Inferior parietal cortex (tissue), 1 donor: ENCODE measurements at regions not wholly inside any gene's neighbourhood (a gene's known extent, or its start where the extent isn't known, plus 50 kb on each side); places are given as distances from the start of the nearest gene placed in this dataset.
"Not testable (repeated sequence)": the region's sequence is repeated elsewhere in the genome, so short reads cannot be mapped to it uniquely, and the experiment has no call there.

Experiments used
- DNase-seq: peaks from one replicate; pipeline ENCODE4 v3.0.0-alpha.2; 2016; ENCODE audit errors: extremely low spot score

DNA sequence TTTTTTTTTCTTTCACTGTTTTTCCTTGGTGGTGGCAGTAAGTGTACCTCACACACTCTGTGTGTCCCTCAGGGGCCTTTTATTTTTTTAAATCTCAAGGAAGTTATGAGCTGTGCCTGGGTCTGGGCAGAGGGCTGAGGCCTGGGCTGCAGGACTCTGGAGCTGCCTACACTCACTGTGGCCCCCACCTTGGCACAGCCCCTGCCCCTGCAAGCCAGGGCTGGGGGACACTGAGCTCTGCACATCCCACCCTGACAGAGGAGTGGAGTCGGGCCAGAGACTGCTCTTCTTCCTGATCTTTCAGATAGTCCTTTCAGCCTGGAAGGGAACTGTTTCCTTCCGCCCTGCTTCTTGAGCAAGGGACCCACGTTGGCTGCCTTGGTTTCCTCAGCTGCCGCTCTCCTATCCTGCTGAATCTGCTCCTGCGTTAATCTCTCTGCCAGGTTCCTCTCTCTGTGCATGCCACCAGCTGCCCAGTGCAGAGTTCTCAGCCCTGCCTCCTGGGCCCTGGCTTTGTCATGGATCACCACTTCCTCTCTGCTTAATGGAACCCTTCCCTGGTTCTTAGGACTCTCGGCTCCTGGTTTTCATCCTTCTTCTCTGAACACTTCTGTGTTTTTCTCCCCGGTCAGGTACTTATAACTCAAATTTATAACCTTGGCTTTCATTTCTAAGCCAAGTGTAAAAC lies 502.3 kb downstream of the DIRAS2 start:
- no peak for DNase-seq

DNA sequence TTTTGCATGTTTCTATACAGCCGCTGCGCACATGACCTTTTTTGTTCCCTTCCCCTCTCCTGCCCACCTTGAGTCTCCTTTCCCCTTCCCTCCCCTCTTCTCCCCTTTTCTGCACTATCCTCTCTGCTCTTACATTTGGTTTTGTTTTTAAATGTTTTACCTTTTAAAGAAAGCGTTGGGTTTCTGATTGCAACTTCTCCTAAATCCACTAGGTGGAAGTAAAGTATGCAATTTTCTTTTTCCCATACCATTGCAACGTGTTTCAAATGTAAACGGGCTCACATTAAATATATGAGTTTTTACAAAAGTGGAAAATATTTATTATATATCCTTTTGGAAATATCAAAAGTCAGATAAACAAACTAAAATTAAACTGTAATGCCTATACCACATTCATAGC lies 500.9 kb downstream of the DIRAS2 start:
- DNase-seq: peak; percentile 48

DNA sequence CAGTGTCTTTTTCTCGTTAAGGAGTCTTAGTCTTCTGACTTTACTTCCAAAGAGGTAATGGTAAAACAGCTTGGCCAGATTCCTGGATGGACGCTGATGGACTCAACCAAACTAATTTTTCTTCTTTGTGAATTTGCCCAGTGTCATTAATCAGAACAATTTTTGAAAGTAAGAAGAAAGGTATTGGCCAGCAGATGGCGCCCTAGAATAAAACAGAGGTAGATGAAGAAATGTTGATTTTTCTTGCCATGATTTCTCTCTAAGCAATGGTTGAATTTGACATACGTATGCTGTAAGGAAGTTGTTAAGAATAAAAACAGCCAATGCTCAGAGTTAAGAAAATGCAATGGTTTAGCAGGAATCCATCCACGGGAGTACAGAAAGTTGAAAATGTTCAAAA lies 500.0 kb downstream of the DIRAS2 start:
- DNase-seq: peak; percentile 68

DNA sequence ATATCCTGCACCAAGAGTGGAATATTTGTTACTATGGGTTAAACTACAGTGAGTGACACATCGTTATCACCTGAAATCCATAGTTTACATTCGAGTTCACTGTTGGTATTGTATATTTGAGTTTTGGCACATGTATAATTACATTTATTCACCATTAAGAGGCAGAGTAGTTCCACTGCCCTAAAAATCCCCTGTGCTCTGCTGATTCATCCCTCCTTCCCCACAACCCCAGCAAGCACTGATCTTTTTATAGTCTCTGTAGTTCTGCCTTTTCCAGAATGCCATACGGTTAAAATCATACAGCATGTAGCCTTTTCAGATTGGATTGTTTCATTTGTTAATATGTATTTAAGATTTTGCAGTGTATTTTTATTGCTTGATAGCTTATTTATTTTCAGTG lies 495.2 kb downstream of the DIRAS2 start:
- DNase-seq: no peak

DNA sequence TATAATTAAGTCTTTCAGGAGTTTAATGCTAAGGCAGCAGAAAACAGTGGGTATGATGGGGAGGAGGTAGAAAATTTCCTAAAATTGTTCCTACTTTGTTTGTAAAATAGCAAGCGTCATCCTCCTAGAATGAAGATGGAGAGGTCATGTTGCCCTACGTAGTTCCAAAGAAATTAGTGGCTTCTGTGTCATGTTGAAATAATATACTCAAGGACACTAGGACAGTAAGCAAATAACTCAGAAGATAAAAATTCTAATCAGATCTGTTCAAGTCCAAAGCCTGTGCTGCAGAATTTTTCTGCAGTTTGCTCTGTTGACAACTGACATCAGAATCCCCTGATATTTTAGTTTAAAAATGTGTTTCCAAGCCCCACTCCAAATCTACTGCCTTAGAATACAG lies 486.3 kb downstream of the DIRAS2 start:
- no peak for DNase-seq

DNA sequence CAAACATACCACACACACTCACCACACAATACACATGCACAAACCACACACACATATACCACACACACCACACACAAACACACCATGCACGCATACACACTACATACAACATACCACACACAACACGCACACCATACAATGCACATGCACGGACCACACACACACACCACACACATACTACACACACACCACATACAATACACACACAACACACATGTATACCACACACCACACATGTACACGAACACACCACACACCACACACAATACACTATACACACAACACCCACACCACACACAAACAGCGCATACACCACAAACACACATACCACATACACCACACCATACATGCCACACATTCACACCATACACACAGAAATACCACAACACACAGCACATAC lies 480.3 kb downstream of the DIRAS2 start:
- DNase-seq: no peak

DNA sequence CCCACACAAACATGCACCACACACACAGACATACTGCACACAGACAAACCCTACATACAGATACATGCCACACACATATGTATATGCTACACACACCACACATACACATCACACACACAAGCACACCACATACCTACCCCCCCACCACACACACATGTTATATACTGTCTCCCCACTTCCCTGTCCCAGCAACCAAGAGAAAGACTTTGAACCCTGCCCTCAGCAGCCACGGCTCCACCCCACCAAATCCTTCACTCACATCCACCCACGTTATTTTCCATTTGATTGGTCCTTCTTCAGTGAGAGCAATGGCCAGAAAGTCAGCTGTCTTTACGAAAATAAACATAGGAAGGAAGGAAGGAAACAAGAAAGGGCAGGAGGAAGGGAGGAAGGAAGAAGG lies 479.8 kb downstream of the DIRAS2 start:
- DNase-seq: no peak

DNA sequence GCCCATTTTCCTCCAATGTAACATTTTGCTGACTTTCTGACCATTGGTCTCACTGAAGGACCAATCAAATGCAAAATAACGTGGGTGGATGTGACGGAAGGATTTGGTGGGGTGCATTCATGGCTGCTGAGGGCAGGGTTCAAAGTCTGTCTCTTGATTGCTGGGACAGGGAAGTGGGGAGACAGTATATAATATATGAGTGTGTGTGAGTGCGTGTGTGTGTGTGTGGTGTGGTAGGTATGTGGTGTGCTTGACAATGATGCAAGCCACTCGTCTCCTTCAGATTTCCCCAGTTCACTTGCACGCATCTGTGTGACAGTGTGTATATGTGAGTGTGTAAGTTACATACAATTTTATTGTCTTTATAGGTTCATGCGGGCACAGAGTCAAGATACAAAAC lies 477.3 kb downstream of the DIRAS2 start:
- no peak for DNase-seq

DNA sequence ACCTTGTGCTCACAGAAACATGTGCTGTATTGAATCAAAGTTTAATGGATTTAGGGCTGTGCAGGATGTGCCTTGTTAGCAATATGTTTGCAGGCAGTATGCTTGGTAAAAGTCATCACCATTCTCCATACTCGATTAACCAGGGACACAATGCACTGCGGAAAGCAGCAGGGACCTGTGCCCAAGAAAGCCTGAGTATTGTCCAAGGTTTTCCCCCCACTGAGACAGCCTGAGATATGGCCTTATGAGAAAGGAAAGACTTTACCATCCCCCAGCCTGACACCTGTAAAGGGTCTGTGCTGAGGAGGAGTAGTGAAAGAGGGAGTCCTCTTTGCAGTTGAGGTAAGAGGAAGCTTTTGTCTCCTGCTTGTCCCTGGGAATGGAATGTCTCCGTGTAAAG lies 476.2 kb downstream of the DIRAS2 start:
- DNase-seq: not testable (repeated sequence)

DNA sequence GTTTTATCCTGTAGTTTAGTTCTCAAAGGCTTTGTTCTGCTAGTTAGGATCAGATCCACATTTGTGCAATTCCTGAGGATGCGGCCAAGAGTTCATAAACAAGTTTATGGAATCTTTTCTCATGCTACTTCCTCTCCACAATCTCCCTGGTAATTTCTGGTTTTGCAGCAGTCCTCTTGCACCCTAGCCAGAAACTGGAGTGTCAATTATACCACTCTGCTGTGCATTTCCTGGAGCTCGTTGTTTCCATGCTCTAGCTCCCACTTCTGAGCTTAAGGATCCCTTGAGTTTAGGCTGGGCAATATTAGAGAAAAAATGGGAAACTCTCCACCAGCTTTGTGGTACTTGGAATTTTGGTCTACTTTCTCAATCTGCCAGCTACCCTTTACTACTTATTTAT lies 474.7 kb downstream of the DIRAS2 start:
- DNase-seq: no peak

DNA sequence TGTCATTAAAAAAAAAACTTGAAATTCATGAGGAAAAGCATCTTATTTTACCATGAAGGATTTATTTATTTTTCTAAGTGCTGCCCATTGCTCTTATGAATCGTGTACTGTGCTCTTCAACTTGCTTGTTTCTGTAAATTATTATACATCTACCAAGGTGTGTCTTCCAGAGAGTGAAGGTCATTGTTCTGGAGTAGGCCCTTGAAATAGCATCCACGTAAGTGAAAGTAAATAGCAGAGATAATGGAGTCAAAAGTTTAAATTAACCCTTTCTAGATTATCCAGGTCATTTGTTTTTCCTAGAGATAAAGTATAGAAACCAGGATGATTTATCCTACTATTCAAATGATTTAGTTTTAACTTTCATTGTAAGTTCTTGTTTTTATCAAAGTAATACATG lies 473.1 kb downstream of the DIRAS2 start:
- DNase-seq: no peak

DNA sequence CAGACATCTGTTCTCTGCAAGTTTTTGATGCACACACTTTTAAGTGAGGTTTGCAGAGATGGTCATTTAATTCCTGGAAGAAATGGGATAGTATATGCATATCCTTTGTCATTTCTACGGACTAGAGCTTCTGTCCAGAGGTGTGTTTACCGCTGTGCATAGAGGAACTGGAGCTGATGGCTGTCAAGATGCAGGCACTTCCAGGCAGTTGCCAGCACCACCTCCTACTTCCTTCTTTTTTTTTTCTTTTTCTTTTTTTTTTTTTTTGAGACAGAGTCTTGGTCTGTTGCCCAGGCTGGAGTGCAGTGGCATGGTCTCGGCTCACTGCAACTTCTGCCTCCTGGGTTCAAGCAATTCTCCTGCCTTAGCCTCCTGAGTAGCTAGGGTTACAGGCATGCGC lies 468.7 kb downstream of the DIRAS2 start:
- DNase-seq: not testable (repeated sequence)

DNA sequence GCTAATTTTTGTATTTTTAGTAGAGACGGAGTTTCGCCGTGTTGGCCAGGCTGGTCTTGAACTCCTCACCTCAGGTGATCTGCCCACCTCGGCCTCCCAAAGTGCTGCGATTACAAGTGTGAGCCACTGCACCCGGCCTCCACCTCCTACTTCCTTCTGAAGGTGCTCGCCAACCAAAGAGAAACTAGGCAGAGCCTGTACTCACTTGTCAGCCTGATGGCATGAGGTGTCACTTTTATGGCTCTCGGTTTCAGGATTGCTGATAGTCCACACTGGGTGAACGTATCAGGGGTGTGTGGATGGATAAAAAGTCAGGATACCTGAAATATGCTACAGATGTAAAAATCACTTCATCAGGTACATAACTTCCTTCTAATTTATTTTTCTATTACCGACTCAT lies 468.3 kb downstream of the DIRAS2 start:
- DNase-seq: not testable (repeated sequence)

DNA sequence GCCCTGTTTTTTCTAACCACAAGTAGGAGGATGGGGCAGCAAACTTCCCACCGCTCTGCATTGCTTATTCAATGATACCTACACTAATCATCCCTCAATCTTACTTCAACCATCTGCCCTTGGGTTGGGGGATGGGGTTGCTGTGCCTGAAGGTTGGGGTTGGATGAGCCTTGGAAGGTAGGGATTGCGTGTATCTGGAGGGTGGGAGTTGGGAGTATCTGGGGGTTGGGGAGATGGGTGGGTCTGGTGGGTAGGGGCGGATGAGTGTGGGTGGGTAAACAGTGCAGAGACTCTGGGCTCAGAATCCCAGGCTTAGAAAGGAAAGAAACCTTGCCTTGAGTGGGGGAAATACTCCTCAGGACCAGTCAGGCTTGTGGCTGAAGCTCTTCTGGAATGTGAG lies 467.4 kb downstream of the DIRAS2 start:
- DNase-seq: no peak

DNA sequence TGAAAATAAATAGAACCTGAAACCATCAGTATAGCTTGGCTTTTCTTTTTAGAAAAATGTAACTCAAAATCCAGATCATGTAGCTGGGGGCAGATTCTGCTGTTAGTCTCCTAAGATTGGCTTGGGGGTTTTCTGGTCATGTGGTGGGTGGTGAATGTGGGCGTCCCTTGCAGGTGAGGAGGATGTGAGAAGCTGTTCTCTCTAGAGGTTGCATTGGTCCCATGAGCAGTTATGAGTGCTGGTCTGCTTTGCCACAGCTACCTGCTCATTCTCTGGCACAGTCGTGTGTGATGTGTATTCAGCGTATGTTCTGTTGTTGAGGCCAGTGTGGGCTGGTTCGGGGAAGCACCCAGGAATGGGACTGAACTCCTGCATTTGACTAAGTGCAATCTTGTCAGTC lies 466.8 kb downstream of the DIRAS2 start:
- DNase-seq: no peak

DNA sequence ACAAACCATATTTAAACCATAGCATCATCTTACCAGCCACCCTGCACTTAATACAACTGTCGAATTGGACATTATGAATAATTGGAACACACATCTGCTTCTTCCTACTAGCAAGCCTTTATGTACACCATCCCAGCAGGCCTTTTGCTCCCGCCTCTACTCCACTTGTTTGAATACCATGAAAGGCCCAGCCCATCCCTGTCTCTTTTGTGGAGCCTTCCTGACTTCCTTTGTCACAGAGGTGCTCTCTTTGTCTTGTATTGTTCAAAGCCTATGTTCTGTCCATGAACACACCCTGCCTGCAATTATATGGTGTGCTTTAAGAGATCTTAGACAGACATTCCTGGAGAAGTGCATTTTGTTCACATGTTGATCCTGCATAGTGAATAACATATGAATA lies 465.7 kb downstream of the DIRAS2 start:
- no peak for DNase-seq

DNA sequence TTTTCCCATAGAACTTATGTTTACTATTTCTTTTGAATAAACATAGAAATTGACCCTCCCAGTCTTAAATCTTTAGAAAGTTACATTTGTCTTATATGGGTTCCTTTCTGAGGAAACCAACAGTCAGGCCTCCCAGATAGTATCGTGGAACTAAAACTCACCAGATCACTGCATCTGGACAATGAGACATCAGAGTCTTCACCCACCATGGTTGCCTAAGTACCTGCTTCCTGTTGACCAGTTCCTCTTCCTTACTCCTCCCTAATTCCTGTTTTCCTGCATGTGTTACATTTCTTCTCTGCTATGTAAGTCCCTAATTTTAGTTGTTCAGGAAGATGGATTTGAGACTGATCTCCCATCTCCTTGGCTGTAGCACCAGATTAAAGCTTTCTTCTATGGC lies 462.2 kb downstream of the DIRAS2 start:
- DNase-seq: no peak

DNA sequence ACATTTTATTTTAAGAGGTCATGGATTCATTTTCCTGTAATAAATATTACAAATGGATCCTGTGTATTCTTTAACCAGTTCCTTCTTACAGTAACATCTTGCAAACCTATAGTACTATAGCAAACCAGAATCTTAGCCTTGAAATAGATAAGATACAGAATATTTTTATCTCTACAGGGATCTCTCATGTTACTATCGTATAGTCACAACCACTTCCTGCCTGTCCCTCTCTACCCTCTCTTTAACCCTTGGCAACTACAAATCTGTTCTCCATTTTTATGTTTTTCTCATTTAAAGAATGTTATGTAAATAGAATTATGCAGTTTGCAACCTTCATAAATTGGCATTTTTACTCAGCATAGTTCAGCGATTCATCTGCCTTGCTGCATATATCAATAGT lies 454.0 kb downstream of the DIRAS2 start:
- DNase-seq: no peak

DNA sequence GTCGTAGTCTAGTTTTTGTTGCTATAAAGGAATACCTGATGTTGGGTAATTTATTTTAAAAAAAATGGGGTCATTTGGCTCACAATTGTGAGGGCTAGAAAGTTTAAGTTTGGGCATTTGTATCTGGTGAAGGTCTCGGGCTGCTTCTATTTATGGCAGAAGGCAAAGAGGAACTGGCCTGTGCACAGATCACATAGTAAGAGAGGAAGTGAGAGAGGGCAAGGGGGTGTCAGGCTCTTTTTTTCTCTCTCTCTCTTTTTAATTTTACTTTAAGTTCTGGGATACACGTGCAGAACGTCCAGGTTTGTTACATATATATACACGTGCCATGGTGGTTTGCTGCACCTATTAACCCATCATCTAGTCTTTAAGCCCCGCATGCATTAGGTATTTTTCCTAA lies 453.3 kb downstream of the DIRAS2 start:
- no peak for DNase-seq

DNA sequence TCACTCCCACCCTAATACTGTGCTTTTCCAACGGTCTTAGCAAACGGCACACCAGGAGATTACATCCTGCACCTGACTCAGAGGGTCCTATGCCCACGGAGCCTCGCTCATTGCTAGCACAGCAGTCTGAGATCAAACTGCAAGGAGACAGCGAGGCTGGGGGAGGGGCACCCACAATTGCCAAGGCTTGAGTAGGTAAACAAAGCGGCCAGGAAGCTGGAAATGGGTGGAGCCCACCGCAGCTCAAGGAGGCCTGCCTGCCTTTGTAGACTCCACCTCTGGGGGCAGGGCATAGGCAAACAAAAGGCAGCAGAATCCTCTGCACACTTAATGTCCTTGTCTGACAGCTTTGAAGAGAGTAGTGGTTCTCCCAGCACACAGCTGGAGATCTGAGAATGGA lies 450.2 kb downstream of the DIRAS2 start:
- DNase-seq: not testable (repeated sequence)

DNA sequence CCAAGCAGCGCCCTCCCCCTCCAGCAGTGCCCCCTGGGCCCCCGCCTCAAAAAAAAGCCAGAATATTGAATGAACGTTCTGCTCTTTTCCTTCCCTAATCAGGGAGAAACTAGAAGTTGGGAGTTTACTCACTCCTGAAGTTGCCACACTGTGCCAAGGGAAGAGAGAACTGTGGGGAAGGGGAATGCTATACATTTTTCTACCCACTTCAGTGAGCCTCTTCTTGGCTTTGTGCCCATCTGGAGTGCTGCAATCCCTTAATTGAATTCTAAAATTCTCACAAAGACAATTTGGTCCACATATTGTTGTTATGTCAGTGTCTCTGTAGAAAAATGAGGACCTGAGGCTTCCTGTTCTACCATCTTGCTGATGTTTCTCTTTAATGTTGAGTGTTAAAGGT lies 443.7 kb downstream of the DIRAS2 start:
- DNase-seq: no peak

DNA sequence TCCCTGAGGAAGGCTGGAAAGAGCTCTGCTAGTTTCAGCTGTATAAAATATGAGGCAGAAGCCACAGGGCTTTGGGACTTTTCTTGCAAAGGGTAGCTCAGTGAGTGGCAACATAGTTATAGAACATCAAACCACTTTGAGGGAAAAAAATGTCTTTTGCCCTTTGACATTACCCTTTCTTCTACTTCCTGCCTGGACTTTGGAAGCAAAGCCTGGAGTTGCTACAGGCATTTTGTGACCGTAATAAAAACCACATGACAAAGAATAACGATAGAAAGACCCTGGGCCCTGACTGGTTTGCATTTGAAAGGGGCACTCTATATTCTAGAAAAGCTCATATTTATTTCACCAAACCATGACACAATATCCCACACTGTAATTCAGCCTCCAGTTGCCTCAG lies 440.9 kb downstream of the DIRAS2 start:
- DNase-seq: no peak

DNA sequence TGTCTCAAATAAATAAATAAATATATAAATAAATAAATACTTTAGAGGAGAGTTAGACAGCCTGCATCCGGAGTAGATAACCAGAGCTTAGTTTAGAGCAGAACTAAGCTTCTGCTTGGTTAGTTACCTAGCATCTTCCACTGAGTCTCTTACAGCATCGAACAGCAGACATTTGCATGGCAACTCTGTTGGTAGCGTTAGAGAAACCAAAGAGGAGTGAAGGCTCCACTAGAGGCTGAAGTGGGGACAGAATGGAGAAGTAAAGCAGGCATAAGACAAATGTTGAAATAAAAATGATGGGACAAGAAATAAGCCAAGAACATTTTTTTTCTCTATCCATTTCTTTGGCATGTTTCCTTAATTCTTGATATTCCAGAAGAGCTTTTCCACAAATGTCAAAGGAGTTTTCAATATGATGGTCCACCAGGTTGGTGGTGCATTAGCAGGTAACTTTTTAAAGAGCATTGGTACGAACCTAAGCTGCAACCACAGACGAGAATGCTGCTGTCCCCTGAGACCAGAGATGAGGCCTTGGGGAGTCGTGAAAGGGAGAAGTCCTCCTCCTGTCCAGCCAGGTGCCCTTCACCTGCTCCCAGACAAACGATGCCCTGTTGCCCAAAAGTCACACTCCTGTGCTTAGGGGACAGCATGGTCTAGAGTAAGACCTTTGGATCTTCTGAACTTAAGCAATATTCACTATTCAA lies 438.3 kb downstream of the DIRAS2 start:
- no peak for DNase-seq

DNA sequence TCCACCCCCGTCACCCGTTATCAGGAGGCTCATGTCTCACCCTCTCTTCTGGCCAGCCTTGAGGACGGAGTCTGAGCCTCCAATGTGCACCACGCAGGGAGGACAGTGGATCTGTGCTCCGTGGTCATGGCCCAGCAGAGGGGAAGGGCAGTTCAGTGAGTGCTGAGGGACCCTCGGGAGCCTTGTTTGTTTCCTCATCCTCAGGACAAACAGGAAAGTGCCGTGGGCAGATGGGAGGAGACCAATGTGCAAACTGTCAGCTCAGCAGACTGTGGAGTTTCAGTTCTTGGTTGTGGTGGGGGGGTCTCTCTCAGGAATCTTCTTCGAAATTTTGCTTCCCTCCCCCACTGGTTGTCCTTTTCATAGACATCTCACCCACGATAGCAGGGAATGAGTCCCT lies 429.6 kb downstream of the DIRAS2 start:
- DNase-seq: not testable (repeated sequence)
